MM.1S (cell line): ENCODE measurements at regions not wholly inside any gene's neighbourhood (a gene's known extent, or its start where the extent isn't known, plus 50 kb on each side); places are given as distances from the start of the nearest gene placed in this dataset.

Experiments used
- DNase-seq: peaks from one replicate; pipeline ENCODE4 v3.0.0-alpha.2; 2015
- H2AFZ ChIP-seq: fragments of 300-600 bp; sonication (generic); 2 replicates; pipeline ENCODE4 v1.6.0; 2016; ENCODE audit warnings: antibody characterized with exemption, low read length
- H3F3A ChIP-seq: fragments of 300-600 bp; sonication (generic); 2 replicates; pipeline ENCODE4 v1.6.1; 2016; ENCODE audit warnings: mild to moderate bottlenecking, antibody characterized with exemption, low read length, moderate library complexity, mixed read lengths; ENCODE audit not compliant: insufficient read depth
- H3K27ac ChIP-seq: fragments of 300-600 bp; sonication (generic); 2 replicates; pipeline ENCODE4 v1.5.1; 2016; ENCODE audit warnings: mild to moderate bottlenecking, low read length
- H3K27me3 ChIP-seq: fragments of 300-600 bp; sonication (generic); replicated peaks from 2 replicates; pipeline ENCODE4 v1.6.0; 2016; ENCODE audit warnings: low read length; ENCODE audit not compliant: insufficient read depth
- H3K36me3 ChIP-seq: fragments of 300-600 bp; sonication (generic); replicated peaks from 2 replicates; pipeline ENCODE4 v1.6.1; 2016; ENCODE audit warnings: mild to moderate bottlenecking, low read length, mixed read lengths; ENCODE audit not compliant: insufficient read depth
- H3K4me1 ChIP-seq: fragments of 300-600 bp; sonication (generic); 2 replicates; pipeline ENCODE4 v1.6.1; 2016; ENCODE audit warnings: low read length, mixed read lengths
- H3K4me2 ChIP-seq: fragments of 300-600 bp; sonication (generic); 2 replicates; pipeline ENCODE4 v1.6.0; 2016; ENCODE audit warnings: low read depth, low read length
- H3K4me3 ChIP-seq: fragments of 300-600 bp; sonication (generic); 2 replicates; pipeline ENCODE4 v1.5.1; 2016; ENCODE audit warnings: low read length, mixed read lengths
- H3K79me2 ChIP-seq: fragments of 300-600 bp; sonication (generic); 2 replicates; pipeline ENCODE4 v1.6.1; 2016; ENCODE audit warnings: mixed run types, low read length, mixed read lengths
- H3K9ac ChIP-seq: fragments of 300-600 bp; sonication (generic); 2 replicates; pipeline ENCODE4 v1.6.1; 2016; ENCODE audit warnings: low read length, mixed read lengths
- H3K9me2 ChIP-seq: fragments of 300-600 bp; sonication (generic); replicated peaks from 2 replicates; pipeline ENCODE4 v1.6.1; 2016; ENCODE audit warnings: mild to moderate bottlenecking, low read length, mixed read lengths; ENCODE audit not compliant: insufficient read depth
- H3K9me3 ChIP-seq: fragments of 300-600 bp; sonication (generic); replicated peaks from 2 replicates; pipeline ENCODE4 v1.6.1; 2016; ENCODE audit warnings: mild to moderate bottlenecking, low read length, mixed read lengths; ENCODE audit not compliant: insufficient read depth
- H4K20me1 ChIP-seq: fragments of 300-600 bp; sonication (generic); 2 replicates; pipeline ENCODE4 v1.6.1; 2016; ENCODE audit warnings: mild to moderate bottlenecking, low read length, moderate library complexity, mixed read lengths; ENCODE audit not compliant: insufficient read depth
- EZH2 ChIP-seq: fragments of 300-600 bp; sonication (generic); optimal IDR thresholded peaks from 2 replicates; pipeline ENCODE3; 2017; ENCODE audit warnings: low read depth, mild to moderate bottlenecking, antibody characterized with exemption, low read length, mixed read lengths
- EZH2phosphoT487 ChIP-seq: fragments of 300-600 bp; sonication (generic); IDR thresholded peaks from 2 replicates; pipeline ENCODE4 v1.6.1; 2018; ENCODE audit warnings: antibody characterized with exemption, low read length
- TF ChIP-seq, protein P1 (sequence below): fragments of 300-600 bp; sonication (generic); IDR thresholded peaks from 2 replicates; pipeline ENCODE4 v1.5.1; 2016; ENCODE audit warnings: antibody characterized with exemption, low read length, mixed read lengths

DNA sequence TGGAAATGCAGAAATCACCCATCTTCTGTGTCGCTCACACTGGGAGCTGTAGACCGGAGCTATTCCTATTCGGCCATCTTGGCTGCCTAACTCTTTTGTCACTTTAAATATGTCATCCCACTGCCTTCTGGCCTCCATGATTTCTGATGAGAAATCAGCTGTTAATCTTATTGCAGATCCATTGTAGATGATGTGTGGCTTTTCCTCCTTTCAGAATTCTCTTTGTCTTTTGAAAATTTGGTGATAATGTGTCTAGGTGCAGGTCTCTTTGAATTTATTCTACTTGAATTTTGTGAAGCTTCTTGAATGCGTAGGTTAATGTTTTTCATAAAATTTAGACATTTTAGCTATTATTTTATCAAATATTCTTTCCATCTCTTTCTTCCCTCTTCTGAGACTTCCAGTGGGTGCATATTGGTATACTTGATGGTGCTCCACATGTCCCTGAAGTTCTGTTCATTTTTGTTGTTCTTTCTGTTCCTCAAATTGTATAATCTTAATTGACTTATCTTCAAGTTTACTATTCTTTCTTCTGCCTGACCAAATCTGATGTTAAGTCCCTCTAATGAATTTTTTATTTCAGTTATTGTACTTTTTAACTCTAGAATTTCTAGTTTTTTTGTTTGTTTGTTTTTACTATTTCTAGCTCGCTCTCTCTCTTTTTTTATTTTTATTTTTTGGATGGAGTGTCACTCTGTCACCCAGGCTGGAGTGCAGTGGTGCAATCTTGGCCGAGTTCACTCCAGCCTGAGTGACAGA lies 90.8 kb upstream of the DLX2 start:
- H3K27me3 ChIP-seq = no peaks in the 10 kb centered on the region
- H4K20me1 ChIP-seq = no peaks in the 10 kb centered on the region

DNA sequence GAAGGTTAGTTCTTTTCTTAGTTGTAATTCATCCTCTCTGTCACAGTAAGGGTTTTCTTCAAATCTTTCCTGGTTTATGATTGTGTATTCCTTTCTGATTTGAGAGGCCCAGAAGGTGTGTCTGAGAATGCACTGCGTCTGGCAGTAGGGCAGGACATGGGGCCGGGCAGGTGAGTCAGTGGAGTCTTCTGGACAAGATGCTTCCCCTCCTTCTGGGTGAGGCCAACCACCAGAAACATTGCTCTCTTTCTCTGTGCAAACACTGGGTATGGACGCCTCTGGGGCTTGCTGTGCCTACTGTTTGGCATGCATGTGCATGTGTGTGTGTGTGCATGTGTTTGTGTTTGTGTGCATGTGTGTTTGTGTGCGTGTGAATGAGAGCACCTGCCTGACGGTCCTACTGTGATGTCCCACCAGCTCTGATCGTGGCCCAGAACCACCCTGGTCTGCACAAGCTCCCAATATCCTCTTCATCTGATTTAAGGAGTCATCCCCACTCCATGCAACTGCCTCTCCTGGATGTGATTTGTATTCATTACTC lies 93.2 kb upstream of the DLX2 start:
- no peak overlapping the region for H3K4me2 ChIP-seq
- no peaks in the 10 kb centered on the region for H3K36me3 ChIP-seq
- H4K20me1 ChIP-seq = no peaks in the 10 kb centered on the region
- H2AFZ ChIP-seq = no peak overlapping the region
- no peak overlapping the region for H3K27ac ChIP-seq
- no peak overlapping the region for H3K4me3 ChIP-seq
- no peaks in the 10 kb centered on the region for H3K27me3 ChIP-seq
- H3K9me3 ChIP-seq = no peaks in the 10 kb centered on the region
- H3K4me1 ChIP-seq = no peaks in the 10 kb centered on the region
- H3K9ac ChIP-seq = no peak overlapping the region
- TF ChIP-seq EZH2 (no peak), EZH2phosphoT487 (no peak)
- TF ChIP-seq, protein P1, sequence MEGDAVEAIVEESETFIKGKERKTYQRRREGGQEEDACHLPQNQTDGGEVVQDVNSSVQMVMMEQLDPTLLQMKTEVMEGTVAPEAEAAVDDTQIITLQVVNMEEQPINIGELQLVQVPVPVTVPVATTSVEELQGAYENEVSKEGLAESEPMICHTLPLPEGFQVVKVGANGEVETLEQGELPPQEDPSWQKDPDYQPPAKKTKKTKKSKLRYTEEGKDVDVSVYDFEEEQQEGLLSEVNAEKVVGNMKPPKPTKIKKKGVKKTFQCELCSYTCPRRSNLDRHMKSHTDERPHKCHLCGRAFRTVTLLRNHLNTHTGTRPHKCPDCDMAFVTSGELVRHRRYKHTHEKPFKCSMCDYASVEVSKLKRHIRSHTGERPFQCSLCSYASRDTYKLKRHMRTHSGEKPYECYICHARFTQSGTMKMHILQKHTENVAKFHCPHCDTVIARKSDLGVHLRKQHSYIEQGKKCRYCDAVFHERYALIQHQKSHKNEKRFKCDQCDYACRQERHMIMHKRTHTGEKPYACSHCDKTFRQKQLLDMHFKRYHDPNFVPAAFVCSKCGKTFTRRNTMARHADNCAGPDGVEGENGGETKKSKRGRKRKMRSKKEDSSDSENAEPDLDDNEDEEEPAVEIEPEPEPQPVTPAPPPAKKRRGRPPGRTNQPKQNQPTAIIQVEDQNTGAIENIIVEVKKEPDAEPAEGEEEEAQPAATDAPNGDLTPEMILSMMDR = no peak
- DNase-seq = no peak
- H3F3A ChIP-seq = no peaks in the 10 kb centered on the region
- H3K9me2 ChIP-seq = no peaks in the 10 kb centered on the region
- no peaks in the 10 kb centered on the region for H3K79me2 ChIP-seq

More for the DNA sequence above, 90.8 kb upstream of the DLX2 start:
- Histone ChIP-seq H3K9ac (no peak overlapping the region), H3K4me3 (no peak overlapping the region), H3K4me1 (no peaks in the 10 kb centered on the region), H2AFZ (no peak overlapping the region), H3K4me2 (no peak overlapping the region), H3K9me2 (no peaks in the 10 kb centered on the region), H3F3A (no peaks in the 10 kb centered on the region), H3K27ac (no peak overlapping the region), H3K36me3 (no peaks in the 10 kb centered on the region), H3K9me3 (no peaks in the 10 kb centered on the region), H3K79me2 (no peaks in the 10 kb centered on the region)
- no peak for TF ChIP-seq EZH2phosphoT487
- DNase-seq = no peak

DNA sequence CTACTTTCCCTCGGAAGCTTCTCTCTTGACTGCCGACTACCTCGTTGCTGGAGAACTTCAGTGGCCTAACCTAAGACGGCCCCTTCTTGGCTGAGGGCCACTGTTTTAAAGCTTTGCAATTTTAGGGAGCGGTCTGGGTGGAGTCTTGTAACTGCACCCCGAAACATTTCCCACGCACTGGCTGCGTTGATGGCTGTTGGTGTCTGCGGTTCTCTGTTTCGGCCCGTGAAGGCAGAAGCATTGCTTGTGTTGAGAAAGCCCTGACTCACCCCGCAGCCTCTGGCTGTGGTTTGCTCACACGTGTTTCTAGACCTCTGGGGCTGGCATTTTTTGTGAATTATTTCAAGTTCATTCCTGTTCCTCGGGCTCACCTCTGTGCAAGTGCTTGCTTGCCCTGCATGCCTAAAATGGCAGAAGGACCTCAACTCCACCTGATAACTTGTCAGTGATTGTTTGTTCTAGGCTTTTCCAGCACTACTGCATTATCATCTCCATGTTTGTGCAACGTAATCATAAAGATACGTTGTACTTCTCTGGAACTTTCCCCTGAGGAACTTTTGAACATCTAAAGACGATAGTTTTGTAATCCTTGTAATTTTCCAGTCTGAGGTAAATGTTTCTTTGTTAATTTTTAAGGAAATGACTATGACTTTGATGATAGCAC lies 94.2 kb upstream of the DLX2 start:
- TF ChIP-seq EZH2 (no peak), EZH2phosphoT487 (no peak)
- TF ChIP-seq, protein P1 = no peak
- H3K4me1 ChIP-seq = no peaks in the 10 kb centered on the region
- no peaks in the 10 kb centered on the region for H3K27me3 ChIP-seq
- H3K27ac ChIP-seq = no peak overlapping the region
- H3F3A ChIP-seq = no peaks in the 10 kb centered on the region
- H2AFZ ChIP-seq = no peak overlapping the region
- H3K9ac ChIP-seq = no peak overlapping the region
- no peaks in the 10 kb centered on the region for H4K20me1 ChIP-seq
- H3K36me3 ChIP-seq = no peaks in the 10 kb centered on the region
- peak; percentile 37 for DNase-seq
- H3K4me3 ChIP-seq = no peak overlapping the region
- H3K9me2 ChIP-seq = no peaks in the 10 kb centered on the region
- H3K79me2 ChIP-seq = no peaks in the 10 kb centered on the region
- no peaks in the 10 kb centered on the region for H3K9me3 ChIP-seq
- no peak overlapping the region for H3K4me2 ChIP-seq

DNA sequence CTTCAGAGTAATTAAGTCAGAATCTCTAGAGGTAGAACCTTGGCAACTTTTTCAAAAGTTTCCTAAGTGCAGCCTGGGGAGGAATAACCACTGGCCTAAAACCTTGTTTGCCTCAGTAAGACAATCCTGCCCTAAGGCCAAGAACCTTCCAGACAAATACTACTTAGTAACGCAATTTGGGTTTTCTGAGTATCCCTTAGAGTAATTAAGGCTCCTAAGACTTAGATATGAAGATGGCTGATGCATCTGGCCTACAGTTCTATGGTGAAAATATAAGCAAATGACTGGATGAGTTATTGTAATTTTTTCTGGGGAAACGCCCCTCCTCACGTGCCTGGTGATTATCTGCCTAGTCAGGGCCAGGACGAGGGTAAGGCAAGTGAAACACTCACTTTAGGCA lies 95.7 kb upstream of the DLX2 start:
- H3K4me2 ChIP-seq = no peak overlapping the region
- H3K27ac ChIP-seq = no peak overlapping the region
- H3K9me2 ChIP-seq = no peaks in the 10 kb centered on the region
- H3K36me3 ChIP-seq = no peaks in the 10 kb centered on the region
- no peaks in the 10 kb centered on the region for H3K79me2 ChIP-seq
- no peaks in the 10 kb centered on the region for H3F3A ChIP-seq
- no peaks in the 10 kb centered on the region for H3K4me1 ChIP-seq
- H3K4me3 ChIP-seq = no peak overlapping the region
- no peaks in the 10 kb centered on the region for H3K9me3 ChIP-seq
- DNase-seq = no peak
- no peak overlapping the region for H3K9ac ChIP-seq
- H4K20me1 ChIP-seq = no peaks in the 10 kb centered on the region
- H2AFZ ChIP-seq = no peak overlapping the region
- TF ChIP-seq EZH2phosphoT487 = no peak
- TF ChIP-seq EZH2 = no peak
- TF ChIP-seq, protein P1 = no peak
- no peaks in the 10 kb centered on the region for H3K27me3 ChIP-seq
